HG03064 (cell line): ENCODE measurements at regions not wholly inside any gene's neighbourhood (a gene's known extent, or its start where the extent isn't known, plus 50 kb on each side); places are given as distances from the start of the nearest gene placed in this dataset.
"Not testable (repeated sequence)": the region's sequence is repeated elsewhere in the genome, so short reads cannot be mapped to it uniquely, and the experiment has no call there.

ENCODE experiments used
- ATAC-seq: cut with Tn5 transposase; IDR thresholded peaks from one replicate; pipeline ENCODE4 v1.9.1; 2021; ENCODE audit warnings: low read depth; ENCODE audit not compliant: unreplicated experiment

GRCh38 chr2:125576558-125576957, 1079.4 kb upstream of the GYPC start:
- ATAC-seq, result no peak

- no peak for ATAC-seq
Measured at GRCh38 chr2:125581557-125581956, 1074.4 kb upstream of the GYPC start.

GRCh38 chr2:125582516-125582915, 1073.4 kb upstream of the GYPC start:
- no peak for ATAC-seq

GRCh38 chr2:125584732-125585131, 1071.2 kb upstream of the GYPC start:
- no peak for ATAC-seq

GRCh38 chr2:125588780-125589179, 1067.2 kb upstream of the GYPC start:
- ATAC-seq, result no peak

GRCh38 chr2:125591954-125592353, 1064.0 kb upstream of the GYPC start:
- ATAC-seq, result no peak

- ATAC-seq, result no peak
Measured at GRCh38 chr2:125593036-125593435, 1062.9 kb upstream of the GYPC start.

GRCh38 chr2:125596612-125597011, 1059.3 kb upstream of the GYPC start:
- no peak for ATAC-seq

GRCh38 chr2:125615438-125615837, 1040.5 kb upstream of the GYPC start:
- ATAC-seq, result no peak

- ATAC-seq, result no peak
Measured at GRCh38 chr2:125630377-125630776, 1025.6 kb upstream of the GYPC start.

- ATAC-seq, result no peak
Measured at GRCh38 chr2:125634662-125635061, 1021.3 kb upstream of the GYPC start.

- no peak for ATAC-seq
Measured at GRCh38 chr2:125638345-125638744, 1017.6 kb upstream of the GYPC start.

- no peak for ATAC-seq
Measured at GRCh38 chr2:125642032-125642431, 1013.9 kb upstream of the GYPC start.

GRCh38 chr2:125643128-125643527, 1012.8 kb upstream of the GYPC start:
- ATAC-seq, result no peak

GRCh38 chr2:125643585-125643984, 1012.4 kb upstream of the GYPC start:
- no peak for ATAC-seq

GRCh38 chr2:125644257-125644656, 1011.7 kb upstream of the GYPC start:
- ATAC-seq, result no peak

GRCh38 chr2:125652280-125652679, 1003.7 kb upstream of the GYPC start:
- ATAC-seq, result no peak

GRCh38 chr2:125654226-125654625, 1001.7 kb upstream of the GYPC start:
- ATAC-seq, result no peak

- no peak for ATAC-seq
Measured at GRCh38 chr2:125656190-125656589, 999.8 kb upstream of the GYPC start.

- no peak for ATAC-seq
Measured at GRCh38 chr2:125658583-125658982, 997.4 kb upstream of the GYPC start.

- not testable (repeated sequence) for ATAC-seq
Measured at GRCh38 chr2:125660369-125660768, 995.6 kb upstream of the GYPC start.

- ATAC-seq, result no peak
Measured at GRCh38 chr2:125667630-125668029, 988.3 kb upstream of the GYPC start.

- no peak for ATAC-seq
Measured at GRCh38 chr2:125679903-125680302, 976.1 kb upstream of the GYPC start.
